Suppressor macrophage (primary cell): ENCODE measurements at regions not wholly inside any gene's neighbourhood (a gene's known extent, or its start where the extent isn't known, plus 50 kb on each side); places are given as distances from the start of the nearest gene placed in this dataset.
"Not testable (repeated sequence)": the region's sequence is repeated elsewhere in the genome, so short reads cannot be mapped to it uniquely, and the experiment has no call there.

Experiments used
- DNase-seq, 4 experiments: peaks; one replicate each; pipeline ENCODE4 v3.0.0-alpha.2; 2020 to 2022

DNA sequence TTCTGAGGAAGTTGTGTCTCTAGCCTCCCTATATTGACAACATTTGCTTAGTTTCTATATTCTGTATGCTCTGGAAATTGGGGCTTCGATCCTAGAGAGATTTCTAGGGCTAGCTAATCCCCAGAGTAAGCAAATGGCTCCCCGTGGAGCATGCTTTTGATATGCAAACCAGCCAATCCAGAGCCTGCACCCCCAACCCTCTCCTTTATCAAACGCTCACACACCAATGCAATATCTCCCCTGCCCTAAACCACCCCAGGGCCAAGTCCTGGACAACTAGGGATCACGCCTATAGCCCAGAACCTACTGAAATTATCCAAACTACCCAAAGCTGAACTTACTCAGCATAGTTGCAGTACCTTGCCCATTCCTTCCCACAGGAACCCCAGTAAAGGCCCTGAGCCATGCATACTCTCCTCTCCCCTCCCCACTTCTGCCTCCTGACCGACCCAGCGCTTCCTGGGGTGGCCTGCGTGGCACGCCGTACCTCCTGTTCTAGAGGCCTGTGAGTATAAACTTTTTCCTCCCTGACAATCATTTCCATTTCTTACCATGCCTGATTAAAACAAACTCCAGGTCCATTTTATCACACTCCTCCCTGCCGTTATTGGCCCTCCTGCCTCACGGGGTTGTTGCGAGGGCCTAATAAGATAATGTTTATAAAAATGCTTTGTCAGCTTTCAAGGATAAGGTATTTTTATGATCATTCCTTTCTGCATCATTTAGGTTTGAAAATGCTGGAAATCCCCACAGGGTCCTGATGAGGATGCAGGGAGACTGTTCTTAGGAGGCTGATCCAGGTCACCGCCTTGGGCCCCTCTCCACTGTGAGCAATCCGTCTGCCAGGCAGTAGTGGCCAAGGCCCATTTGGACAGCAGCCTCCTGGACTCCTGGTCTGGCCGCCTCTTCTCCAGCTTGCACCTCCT, 102.7 kb downstream of the TENT5C start:
- no peak for DNase-seq

GRCh38 chr1:117709249-117709691, 103.4 kb downstream of the TENT5C start:
- DNase-seq, result no peak

DNA sequence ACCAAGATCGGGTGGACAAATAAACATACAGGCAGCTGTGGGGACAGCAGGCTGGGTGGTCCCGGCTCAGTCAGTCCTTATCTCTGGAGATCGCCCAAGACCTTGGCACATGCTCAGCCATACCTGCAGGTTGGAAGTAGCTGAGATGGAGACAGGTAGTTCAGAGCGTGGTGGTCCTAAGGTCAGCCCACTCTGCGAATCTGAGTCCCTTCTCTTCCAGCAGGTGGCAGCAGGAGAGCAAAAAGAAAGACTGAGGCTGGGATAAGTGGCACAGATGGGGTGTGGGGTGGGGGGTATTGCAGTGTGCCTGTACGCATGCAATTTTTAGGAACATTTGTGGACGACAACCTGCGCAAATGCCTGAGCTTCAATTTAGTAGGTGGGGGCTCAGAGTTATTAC, 104.9 kb downstream of the TENT5C start:
- DNase-seq, result peak in 1 of 4 experiments; percentile 2

- no peak for DNase-seq
These were observed 106.8 kb downstream of the TENT5C start for GRCh38 chr1:117712621-117713020.

GRCh38 chr1:117714546-117714945, 108.7 kb downstream of the TENT5C start:
- DNase-seq, result no peak

DNA sequence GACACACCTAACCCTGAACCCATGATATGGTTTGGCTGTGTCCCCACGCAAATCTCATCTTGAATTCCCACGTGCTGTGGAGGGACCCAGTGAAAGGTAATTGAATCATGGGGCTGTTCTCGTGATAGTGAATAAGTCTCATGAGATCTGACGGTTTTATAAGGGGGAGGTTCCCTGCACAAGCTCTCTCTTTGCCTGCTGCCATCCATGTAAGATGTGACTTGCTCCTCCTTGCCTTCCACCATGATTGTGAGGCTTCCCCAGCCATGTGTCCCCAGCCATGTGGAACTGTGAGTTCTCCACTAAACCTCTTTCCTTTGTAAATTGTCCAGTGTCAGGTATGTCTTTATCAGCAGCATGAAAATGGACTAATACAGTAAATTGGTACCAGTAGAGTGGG, 110.2 kb downstream of the TENT5C start:
- not testable (repeated sequence) for DNase-seq

DNA sequence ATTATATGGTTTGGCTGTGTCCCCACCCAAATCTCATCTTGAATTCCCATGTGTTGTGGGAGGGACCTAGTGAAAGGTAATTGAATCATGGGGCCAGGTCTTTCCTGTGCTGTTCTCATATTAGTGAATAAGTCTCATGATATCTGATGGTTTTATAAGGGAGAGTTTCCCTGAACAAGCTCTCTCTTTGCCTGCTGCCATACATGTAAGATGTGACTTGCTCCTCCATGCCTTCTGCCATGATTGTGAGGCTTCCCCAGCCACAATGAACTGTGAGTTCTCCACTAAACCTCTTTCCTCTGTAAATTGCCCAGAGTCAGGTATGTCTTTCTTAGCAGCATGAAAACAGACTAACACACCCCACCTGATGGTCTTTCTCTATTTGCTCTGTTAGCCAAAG, 112.1 kb downstream of the TENT5C start:
- not testable (repeated sequence) for DNase-seq

DNA sequence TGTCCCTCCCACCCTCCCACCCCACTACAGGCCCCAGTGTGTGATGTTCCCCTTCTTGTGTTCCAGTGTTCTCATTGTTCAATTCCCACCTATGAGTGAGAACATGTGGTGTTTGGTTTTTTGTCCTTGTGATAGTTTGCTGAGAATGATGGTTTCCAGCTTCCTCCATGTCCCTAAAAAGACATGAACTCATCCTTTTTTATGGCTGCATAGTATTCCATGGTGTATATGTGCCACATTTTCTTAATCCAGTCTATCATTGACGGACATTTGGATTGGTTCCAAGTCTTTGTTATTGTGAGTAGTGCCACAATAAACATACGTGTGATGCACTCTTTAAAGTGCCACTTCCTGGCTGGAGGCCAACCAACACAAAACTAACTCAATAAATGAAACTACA, 112.7 kb downstream of the TENT5C start:
- not testable (repeated sequence) for DNase-seq

- no peak for DNase-seq
These were observed 113.2 kb downstream of the TENT5C start for GRCh38 chr1:117719004-117719403.

DNA sequence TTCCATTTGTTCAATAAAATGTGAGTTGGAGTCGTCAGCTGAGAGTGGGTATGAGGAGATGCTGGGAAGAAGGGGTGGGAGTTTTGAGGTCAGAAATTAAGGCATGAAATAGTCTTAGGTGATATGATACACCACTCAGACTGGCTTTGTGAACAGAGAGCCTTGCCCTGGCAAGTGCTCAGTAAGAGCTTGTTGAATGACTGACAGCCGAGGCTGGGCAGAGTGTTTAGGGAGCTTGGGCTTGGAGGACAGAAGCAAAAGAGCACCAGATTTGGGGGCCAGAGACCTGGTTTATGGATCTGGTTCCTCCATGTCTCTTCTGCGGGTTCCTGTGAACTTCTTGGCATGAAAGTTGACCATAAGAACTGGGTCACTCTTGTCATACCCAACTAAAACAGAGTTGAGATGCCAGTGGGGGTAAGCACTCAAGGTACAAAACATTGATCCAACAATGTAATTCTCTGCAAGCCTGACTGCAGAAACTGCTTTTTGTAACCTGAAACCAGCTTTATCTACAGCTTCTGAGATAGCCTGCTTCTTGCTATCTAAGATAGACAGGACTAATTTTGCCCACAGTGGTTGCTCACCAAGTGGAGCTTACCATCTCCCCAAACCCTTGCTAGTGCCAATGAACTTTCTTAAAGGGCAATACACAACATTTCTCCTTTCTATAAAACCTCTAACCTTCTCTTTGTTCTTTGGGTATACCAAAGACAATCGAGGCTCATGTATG, 126.4 kb downstream of the TENT5C start:
- DNase-seq, result no peak

DNA sequence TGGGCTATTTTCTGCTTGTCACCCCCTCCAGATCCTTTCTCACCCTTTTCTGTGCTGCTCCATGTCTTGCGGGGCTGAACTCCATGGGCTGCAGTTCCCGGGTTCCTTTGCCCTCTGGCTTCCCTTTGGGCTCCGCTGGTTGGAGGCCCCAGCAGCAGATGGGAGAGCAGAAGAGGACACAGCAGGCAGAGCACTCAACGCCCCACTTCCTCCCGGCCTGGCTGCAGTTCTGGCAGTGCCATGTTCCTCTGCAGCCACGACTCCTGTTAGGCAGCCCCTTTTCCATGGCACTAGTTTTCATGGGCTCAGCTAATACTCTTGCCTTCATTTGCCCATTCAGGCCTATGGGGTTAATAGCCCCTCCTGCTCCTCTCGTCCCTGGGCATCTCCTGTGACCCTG, 127.1 kb downstream of the TENT5C start:
- no peak for DNase-seq

DNA sequence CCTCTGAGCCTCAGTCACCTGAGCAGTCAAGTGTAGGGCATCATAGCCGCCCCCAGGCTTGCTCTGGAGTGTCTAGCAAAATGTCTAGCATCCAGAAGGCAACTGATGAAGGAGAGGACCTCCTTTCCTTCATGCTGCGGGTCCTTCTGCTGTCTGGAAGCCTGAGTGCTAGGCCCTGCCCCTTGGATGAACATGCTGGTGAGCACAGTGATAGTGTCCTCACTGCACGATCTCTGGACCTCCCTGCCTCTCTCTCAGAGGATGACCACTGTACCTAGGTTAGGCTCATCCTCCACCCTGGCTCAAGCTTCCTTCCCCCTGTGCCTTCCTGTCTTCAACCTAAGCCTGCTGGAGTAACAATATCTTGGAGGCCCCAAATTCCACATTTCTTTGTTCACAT, 128.6 kb downstream of the TENT5C start:
- no peak for DNase-seq

DNA sequence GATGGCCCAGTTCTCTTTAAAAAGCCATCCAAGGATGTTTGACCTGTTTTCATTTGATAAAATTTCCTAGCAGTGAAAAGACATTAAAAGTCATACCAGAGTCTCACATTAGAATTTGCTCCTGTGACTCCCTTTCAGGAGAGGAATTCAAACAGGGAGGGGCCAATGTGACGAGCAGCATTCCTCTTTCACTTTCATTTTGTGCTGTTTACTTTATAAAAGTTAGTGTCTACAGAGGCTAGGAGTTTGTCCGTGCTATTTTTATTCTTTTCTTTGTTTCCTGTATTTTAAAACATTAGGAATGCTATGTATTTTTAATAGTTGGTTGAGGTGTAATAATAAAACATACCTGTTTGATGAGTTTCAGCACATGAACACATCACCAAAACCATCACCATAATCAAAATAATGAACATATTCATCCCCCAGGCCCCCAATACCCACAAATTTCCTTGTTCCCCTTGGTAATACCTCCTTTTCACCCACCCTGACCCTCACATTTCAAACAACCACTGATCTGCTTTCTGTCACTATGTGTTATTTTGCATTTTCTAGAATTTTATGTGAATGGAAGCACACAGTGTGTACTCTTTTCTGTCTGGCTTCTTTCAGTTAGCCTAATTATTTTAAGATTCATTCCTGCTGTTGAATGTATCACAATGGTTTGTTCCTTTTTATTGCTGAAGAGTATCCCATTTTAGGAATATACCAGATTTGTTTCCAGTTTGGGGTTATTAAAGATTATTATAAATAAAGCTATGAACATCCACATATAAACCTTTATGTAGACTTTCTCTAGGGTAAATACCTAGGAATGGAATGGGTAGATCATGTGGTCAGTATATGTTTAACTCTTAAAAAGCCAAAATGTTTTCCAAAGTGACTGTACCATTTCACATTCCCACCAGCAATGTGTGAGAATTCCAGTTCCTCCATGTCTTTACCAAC, 129.5 kb downstream of the TENT5C start:
- peak; percentile 37 to 60 (median 45) for DNase-seq

GRCh38 chr1:117739504-117739903, 133.7 kb downstream of the TENT5C start:
- no peak for DNase-seq

GRCh38 chr1:117740496-117740895, 134.6 kb downstream of the TENT5C start:
- no peak for DNase-seq

- DNase-seq, result not testable (repeated sequence)
These were observed 140.7 kb downstream of the TENT5C start for GRCh38 chr1:117746565-117746964.

DNA sequence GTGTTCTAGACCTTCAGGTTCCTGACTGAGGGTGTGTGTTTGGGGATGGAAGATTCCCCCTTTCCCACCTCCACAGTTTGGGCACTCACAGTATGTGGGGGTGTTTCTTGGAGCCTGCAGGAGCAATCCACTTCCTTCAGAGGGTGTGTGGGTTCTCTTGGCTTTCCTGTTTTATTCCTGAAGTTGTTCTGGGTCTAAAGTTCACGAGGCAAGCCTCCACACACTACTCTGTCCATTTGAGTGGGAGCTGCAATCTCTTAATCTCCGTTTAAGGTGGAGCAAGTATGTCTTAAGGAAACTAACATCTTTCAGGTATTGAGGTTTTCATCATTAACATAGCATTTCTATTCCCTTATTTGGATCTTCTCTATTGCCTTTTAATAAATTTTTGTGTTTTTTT, 141.8 kb downstream of the TENT5C start:
- no peak for DNase-seq

GRCh38 chr1:117751321-117751720, 145.5 kb downstream of the TENT5C start:
- no peak for DNase-seq

GRCh38 chr1:117752661-117753060, 146.8 kb downstream of the TENT5C start:
- no peak for DNase-seq

DNA sequence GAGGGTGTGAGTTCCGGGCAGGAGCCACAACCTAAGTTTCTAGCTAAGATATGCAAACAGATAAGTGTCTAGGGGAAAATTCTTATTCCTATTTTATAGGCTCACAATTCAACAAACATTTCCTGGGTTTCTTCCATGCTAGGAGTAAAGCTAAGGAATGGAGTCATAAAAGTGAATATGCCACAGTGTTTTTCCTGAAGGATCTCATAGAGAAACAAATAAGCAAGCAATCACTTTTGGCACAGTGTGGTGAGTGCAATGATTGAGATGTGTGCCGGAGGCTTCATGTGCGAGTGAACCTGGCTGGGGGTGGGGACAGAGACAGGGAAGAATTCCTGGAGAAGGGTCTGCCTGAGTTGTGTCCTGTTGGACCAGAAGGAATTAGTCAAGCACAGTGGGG, 147.4 kb downstream of the TENT5C start:
- no peak for DNase-seq

- peak in 3 of 4 experiments; percentile 2 to 35 (median 28) for DNase-seq
These were observed 147.8 kb downstream of the TENT5C start for GRCh38 chr1:117753652-117754051.
